Astrocyte of the cerebellum (primary cell): ENCODE measurements at regions not wholly inside any gene's neighbourhood (a gene's known extent, or its start where the extent isn't known, plus 50 kb on each side); places are given as distances from the start of the nearest gene placed in this dataset.

Experiments
- DNase-seq: peaks from one replicate; pipeline ENCODE4 v3.0.0-alpha.2; 2011; ENCODE audit warnings: low read depth
- H3K4me3 ChIP-seq: 2 replicates; pipeline ENCODE4 v1.5.1; 2011; ENCODE audit warnings: mild to moderate bottlenecking, low read depth, low read length, moderate library complexity
- in situ Hi-C: cut with HindIII; loops from 2 replicates; pipeline ENCODE4 v1.10.0; 2017; ENCODE audit warnings: low sequenced_read_pairs
- TF ChIP-seq, protein P1 (sequence below): IDR thresholded peaks from 2 replicates; pipeline ENCODE4 v1.5.1; 2012; ENCODE audit warnings: low read length, low read depth, moderate library complexity, mild to moderate bottlenecking; ENCODE audit errors: missing control alignments

DNA sequence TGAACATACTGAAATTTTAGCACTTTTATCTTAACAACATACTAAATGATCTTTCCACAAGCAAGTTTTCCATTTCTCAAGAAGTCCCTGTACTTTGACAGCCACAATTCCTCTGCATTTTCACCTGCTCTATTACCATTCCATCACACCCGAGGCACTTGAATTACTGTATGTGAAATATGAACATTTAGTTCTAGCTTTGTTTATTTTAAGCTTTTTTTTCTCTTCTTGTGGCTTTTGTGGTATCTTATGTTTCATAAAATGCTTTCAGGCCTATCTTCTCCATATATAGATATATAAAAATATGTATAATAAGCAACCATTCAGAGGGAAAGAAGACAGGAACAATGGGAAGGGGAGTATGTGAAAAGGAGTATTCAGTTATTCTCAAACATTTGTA is 693.9 kb downstream of the SATB2 start:
- H3K4me3 ChIP-seq, result no peak overlapping the region
- TF ChIP-seq, protein P1, sequence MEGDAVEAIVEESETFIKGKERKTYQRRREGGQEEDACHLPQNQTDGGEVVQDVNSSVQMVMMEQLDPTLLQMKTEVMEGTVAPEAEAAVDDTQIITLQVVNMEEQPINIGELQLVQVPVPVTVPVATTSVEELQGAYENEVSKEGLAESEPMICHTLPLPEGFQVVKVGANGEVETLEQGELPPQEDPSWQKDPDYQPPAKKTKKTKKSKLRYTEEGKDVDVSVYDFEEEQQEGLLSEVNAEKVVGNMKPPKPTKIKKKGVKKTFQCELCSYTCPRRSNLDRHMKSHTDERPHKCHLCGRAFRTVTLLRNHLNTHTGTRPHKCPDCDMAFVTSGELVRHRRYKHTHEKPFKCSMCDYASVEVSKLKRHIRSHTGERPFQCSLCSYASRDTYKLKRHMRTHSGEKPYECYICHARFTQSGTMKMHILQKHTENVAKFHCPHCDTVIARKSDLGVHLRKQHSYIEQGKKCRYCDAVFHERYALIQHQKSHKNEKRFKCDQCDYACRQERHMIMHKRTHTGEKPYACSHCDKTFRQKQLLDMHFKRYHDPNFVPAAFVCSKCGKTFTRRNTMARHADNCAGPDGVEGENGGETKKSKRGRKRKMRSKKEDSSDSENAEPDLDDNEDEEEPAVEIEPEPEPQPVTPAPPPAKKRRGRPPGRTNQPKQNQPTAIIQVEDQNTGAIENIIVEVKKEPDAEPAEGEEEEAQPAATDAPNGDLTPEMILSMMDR, result no peak
- in situ Hi-C loops, result no loop called here
- DNase-seq, result peak; percentile 9

DNA sequence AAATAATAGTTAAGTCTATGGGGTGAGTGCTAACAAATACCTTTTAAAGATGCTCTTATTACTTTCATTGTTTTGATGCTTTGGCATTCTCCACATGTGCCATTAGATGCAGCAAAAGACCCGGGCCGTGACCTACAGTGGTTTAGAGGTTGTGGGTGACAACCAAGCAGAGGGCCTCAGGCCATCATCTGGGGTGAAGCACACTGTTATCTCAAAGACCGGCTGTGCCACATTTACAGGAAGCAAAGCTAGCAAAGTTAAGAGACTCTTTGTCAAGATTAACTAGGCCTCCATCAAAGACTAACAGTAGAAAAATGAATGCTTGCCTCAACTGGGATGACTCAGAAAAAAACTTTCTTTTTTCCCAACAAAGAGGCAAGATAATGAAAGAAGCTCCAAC is 695.3 kb downstream of the SATB2 start:
- DNase-seq, result no peak
- TF ChIP-seq, protein P1, result no peak
- in situ Hi-C loops, result no loop called here
- H3K4me3 ChIP-seq, result no peak overlapping the region

DNA sequence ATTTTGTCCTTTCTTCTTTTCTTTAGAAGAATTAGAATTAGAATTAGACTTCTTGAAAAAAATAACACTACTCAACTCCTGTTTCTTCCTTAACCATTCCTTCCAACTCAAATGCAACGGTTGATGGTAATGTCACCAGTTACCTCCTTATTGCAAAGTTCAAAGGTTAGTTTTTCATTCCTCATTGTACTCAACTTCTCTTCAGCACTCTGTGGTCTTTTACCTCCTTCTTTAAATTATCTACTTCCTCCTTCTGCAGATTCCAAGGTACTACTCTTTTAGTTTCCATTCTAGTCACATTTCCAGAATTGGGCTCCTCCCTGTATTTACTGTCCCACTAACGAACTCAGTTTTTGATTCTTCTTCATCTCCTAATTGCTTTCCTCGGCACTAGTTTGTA is 700.7 kb downstream of the SATB2 start:
- no peak overlapping the region for H3K4me3 ChIP-seq
- in situ Hi-C loops, result no loop called here
- TF ChIP-seq, protein P1, result no peak
- DNase-seq, result no peak

DNA sequence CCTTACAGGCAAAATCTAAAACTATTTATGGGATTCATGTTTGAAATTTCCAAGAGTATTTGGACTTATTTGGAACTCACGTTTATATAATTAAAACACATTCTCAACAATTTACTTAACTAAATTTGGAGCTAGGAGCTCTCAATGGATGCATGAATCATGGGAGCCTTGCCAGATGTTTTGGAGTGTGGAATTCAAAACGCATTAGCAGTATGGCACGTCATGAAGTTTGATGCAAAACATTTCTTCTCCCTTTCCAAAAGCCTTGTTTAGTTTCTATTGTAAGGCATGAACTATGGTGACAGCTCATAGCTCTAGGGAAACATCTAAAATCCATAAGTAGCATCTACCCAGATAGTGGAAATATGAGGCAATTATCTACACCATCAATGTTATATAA is 701.6 kb downstream of the SATB2 start:
- peak; percentile 54 for DNase-seq
- in situ Hi-C loops, result no loop called here
- TF ChIP-seq, protein P1, result no peak
- H3K4me3 ChIP-seq, result no peak overlapping the region

DNA sequence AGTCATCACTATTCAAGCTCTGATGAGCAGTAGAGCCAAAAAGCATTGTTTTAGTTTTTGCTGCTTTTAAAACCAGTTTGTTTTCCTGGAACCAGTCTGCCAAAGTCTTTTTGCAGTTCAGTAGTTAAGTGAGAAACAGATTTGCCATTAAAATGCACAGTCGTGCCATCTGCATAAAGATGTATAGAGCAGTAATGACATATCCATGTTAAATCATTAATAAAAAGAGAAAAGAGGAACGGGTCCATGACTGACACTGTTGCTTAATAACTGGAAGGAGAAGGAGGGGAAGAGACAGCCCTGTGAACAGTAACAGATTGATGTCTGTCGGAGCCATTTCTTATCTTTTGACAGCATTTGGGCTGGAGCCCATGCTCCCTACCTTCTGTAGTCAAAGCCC is 704.6 kb downstream of the SATB2 start:
- in situ Hi-C loops, result no loop called here
- TF ChIP-seq, protein P1, result no peak
- no peak overlapping the region for H3K4me3 ChIP-seq
- DNase-seq, result no peak

DNA sequence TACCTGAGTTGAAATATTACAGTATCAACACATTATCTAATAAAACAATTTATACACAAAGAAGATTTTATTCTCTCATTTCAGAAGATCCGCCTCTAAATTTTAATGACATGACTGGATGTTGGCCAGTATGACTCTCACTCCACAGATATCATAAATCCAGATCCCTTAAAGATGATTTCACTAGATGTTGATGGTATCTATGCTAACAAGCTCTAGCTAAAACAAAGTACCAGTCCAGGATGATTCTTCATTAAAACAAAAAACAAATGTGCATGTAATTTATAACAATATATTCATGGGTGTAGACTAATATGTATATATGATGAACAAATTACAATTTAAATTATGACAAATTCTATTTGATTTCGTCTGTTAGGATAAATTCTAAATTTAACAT is 708.4 kb downstream of the SATB2 start:
- DNase-seq, result no peak
- in situ Hi-C loops, result no loop called here
- H3K4me3 ChIP-seq, result no peak overlapping the region
- TF ChIP-seq, protein P1, result no peak
